ENCODE measurements at regions not wholly inside any gene's neighbourhood (a gene's known extent, or its start where the extent isn't known, plus 50 kb on each side); places are given as distances from the start of the nearest gene placed in this dataset.

GRCh38 chr12:65715961-65716360, 108.3 kb upstream of the HMGA2 start:
- Histone ChIP-seq H3K4me2 (ENCODE audit: insufficient read depth, low read length) (no peak overlapping the region), H3K27me3 (ENCODE audit: control insufficient read depth in 2 of 2, insufficient read depth in 2 of 2, low read length in 2 of 2) (peaks cover 6 to 8% of the 10 kb centered on the region in 2 experiments; a peak in 4 of 5 replicates), H3K27ac (ENCODE audit: extremely low read depth, low read depth, low read length) (no peak overlapping the region), H2AFZ (ENCODE audit: low read depth, low read length) (no peak overlapping the region), H3K4me1 (replicated peaks in 1 of 2; ENCODE audit: control insufficient read depth in 2 of 2, insufficient read depth in 2 of 2, low read length in 2 of 2) (no peaks in the 10 kb centered on the region), H3K9me1 (ENCODE audit: control insufficient read depth, insufficient read depth, low read length) (no peaks in the 10 kb centered on the region), H3K36me3 (ENCODE audit: control insufficient read depth, insufficient read depth, low read length) (no peaks in the 10 kb centered on the region), H3K4me3 (no peak overlapping the region), H3K9me3 (replicated peaks; ENCODE audit: control insufficient read depth, insufficient read depth, low read depth, low read length) (no peaks in the 10 kb centered on the region), H3K9ac (ENCODE audit: insufficient read depth in 1 of 2, low read depth in 2 of 2, low read length in 2 of 2) (no peak overlapping the region), H3K79me2 (ENCODE audit: control insufficient read depth, insufficient read depth, low read length) (no peaks in the 10 kb centered on the region), H4K20me1 (replicated peaks; ENCODE audit: control insufficient read depth, insufficient read depth, low read length) (no peaks in the 10 kb centered on the region)
- intact Hi-C loops (cut with micrococcal nuclease) (no loop called here), in situ Hi-C loops (cut with MboI) (no loop called here)
- DNase-seq (ENCODE audit: extremely low read depth in 1 of 4, low spot score in 3 of 4) (no peak), ATAC-seq (no peak), FAIRE-seq (no peak)
- 3% methylated on average over 5 of the region's 5 CpGs for WGBS (ENCODE audit: insufficient coverage, low coverage, missing lambda C conversion rate)
- ChIA-PET POLR2A (no interaction called here), CTCF (ENCODE audit: low intra/inter-chr PET ratio) (no interaction called here)
- BruUV-seq (replicated peaks), result no TSS peak
- TF ChIP-seq, protein P1, sequence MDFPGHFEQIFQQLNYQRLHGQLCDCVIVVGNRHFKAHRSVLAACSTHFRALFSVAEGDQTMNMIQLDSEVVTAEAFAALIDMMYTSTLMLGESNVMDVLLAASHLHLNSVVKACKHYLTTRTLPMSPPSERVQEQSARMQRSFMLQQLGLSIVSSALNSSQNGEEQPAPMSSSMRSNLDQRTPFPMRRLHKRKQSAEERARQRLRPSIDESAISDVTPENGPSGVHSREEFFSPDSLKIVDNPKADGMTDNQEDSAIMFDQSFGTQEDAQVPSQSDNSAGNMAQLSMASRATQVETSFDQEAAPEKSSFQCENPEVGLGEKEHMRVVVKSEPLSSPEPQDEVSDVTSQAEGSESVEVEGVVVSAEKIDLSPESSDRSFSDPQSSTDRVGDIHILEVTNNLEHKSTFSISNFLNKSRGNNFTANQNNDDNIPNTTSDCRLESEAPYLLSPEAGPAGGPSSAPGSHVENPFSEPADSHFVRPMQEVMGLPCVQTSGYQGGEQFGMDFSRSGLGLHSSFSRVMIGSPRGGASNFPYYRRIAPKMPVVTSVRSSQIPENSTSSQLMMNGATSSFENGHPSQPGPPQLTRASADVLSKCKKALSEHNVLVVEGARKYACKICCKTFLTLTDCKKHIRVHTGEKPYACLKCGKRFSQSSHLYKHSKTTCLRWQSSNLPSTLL (IDR thresholded peaks at IDR 0.05), result no peak
- TF ChIP-seq MEF2D (tag; conservative IDR thresholded peaks at IDR 0.05; ENCODE audit: low read depth) (no peak), ELF4 (CRISPR knock-in tag; IDR thresholded peaks at IDR 0.05) (no peak), ID3 (CRISPR knock-in tag; IDR thresholded peaks at IDR 0.05) (no peak), ID3 (tag; IDR thresholded peaks at IDR 0.05) (no peak), MTF1 (CRISPR knock-in tag; IDR thresholded peaks at IDR 0.05; ENCODE audit: borderline replicate concordance) (no peak), POLR2AphosphoS2 (IDR thresholded peaks at IDR 0.05; ENCODE audit: low read length) (no peak), SIRT6 (IDR thresholded peaks at IDR 0.05; ENCODE audit: low read depth, low read length) (no peak), FUS (optimal IDR thresholded peaks at IDR 0.05; ENCODE audit: low read depth, low read length) (no peak), ELF2 (CRISPR knock-in tag; IDR thresholded peaks at IDR 0.05) (no peak)
- TF ChIP-seq, protein P2, sequence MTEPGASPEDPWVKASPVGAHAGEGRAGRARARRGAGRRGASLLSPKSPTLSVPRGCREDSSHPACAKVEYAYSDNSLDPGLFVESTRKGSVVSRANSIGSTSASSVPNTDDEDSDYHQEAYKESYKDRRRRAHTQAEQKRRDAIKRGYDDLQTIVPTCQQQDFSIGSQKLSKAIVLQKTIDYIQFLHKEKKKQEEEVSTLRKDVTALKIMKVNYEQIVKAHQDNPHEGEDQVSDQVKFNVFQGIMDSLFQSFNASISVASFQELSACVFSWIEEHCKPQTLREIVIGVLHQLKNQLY (CRISPR knock-in tag; conservative IDR thresholded peaks at IDR 0.05), result no peak
- TF ChIP-seq, protein P3, sequence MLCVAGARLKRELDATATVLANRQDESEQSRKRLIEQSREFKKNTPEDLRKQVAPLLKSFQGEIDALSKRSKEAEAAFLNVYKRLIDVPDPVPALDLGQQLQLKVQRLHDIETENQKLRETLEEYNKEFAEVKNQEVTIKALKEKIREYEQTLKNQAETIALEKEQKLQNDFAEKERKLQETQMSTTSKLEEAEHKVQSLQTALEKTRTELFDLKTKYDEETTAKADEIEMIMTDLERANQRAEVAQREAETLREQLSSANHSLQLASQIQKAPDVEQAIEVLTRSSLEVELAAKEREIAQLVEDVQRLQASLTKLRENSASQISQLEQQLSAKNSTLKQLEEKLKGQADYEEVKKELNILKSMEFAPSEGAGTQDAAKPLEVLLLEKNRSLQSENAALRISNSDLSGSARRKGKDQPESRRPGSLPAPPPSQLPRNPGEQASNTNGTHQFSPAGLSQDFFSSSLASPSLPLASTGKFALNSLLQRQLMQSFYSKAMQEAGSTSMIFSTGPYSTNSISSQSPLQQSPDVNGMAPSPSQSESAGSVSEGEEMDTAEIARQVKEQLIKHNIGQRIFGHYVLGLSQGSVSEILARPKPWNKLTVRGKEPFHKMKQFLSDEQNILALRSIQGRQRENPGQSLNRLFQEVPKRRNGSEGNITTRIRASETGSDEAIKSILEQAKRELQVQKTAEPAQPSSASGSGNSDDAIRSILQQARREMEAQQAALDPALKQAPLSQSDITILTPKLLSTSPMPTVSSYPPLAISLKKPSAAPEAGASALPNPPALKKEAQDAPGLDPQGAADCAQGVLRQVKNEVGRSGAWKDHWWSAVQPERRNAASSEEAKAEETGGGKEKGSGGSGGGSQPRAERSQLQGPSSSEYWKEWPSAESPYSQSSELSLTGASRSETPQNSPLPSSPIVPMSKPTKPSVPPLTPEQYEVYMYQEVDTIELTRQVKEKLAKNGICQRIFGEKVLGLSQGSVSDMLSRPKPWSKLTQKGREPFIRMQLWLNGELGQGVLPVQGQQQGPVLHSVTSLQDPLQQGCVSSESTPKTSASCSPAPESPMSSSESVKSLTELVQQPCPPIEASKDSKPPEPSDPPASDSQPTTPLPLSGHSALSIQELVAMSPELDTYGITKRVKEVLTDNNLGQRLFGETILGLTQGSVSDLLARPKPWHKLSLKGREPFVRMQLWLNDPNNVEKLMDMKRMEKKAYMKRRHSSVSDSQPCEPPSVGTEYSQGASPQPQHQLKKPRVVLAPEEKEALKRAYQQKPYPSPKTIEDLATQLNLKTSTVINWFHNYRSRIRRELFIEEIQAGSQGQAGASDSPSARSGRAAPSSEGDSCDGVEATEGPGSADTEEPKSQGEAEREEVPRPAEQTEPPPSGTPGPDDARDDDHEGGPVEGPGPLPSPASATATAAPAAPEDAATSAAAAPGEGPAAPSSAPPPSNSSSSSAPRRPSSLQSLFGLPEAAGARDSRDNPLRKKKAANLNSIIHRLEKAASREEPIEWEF (CRISPR knock-in tag; IDR thresholded peaks at IDR 0.05), result no peak
